ENCODE measurements at regions not wholly inside any gene's neighbourhood (a gene's known extent, or its start where the extent isn't known, plus 50 kb on each side); places are given as distances from the start of the nearest gene placed in this dataset.

DNA sequence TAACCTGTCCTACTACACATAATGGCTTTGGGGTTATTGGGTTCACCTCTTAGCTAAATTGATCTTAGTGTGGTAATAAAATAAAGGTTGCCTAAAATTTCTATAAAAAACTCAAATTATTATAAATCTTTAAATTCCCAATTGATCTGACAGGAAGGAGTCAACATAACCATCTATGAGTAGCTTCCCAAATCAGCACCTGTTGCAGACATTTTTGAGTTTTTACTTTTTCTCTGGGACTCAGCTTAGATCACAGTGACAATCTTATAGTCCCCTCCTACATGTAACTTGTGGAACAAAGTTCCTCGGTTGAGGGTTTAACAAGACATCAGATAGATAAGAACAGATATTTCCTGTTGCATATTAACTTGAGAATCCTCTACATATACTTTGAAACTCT lies 601.0 kb downstream of the TUSC7 start:
- TF ChIP-seq, protein P1, sequence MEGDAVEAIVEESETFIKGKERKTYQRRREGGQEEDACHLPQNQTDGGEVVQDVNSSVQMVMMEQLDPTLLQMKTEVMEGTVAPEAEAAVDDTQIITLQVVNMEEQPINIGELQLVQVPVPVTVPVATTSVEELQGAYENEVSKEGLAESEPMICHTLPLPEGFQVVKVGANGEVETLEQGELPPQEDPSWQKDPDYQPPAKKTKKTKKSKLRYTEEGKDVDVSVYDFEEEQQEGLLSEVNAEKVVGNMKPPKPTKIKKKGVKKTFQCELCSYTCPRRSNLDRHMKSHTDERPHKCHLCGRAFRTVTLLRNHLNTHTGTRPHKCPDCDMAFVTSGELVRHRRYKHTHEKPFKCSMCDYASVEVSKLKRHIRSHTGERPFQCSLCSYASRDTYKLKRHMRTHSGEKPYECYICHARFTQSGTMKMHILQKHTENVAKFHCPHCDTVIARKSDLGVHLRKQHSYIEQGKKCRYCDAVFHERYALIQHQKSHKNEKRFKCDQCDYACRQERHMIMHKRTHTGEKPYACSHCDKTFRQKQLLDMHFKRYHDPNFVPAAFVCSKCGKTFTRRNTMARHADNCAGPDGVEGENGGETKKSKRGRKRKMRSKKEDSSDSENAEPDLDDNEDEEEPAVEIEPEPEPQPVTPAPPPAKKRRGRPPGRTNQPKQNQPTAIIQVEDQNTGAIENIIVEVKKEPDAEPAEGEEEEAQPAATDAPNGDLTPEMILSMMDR (IDR thresholded peaks at IDR 0.05) = no peak
- no peak for TF ChIP-seq POLR2A (IDR thresholded peaks at IDR 0.05)
- TF ChIP-seq POLR2AphosphoS5 (IDR thresholded peaks at IDR 0.05) = no peak
